ENCODE measurements at regions not wholly inside any gene's neighbourhood (a gene's known extent, or its start where the extent isn't known, plus 50 kb on each side); places are given as distances from the start of the nearest gene placed in this dataset.

DNA sequence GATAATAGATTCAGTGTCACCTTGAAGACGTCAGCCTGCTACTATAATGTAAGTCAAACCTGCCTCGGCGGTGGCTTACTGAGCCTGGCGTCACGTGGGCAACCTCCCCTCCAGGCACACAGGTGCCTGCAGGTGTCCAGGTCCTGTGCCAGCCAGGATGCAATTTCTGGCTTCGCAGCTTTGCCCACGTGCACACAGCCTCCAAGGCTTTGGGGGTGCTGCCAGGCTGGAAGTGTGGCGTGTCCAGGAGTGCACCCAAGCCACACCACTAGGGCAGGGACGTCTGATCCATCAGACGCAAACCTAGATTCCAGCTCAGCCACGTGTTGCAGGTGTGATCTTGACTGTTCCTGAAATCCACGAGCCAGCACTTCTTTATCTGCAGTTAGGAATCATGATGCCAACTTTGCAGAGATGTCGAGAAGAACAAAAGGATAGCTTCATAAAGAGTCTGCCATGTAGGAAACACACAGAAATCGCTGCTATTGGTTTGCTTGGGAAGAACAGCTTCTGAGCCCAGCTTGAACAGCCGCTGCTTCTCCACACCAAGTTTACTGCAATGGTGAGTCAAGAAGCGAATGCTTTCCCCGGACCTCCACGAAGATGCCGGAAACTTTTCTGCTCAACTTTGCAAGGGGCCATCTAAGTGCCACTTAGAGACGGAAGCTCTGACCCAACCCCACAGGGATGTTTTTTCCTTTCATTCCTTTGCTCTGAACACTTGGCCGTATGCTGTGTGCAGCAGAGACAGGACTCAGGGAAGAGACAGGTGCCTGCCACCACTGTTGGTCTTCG lies 84.2 kb upstream of the SALL3 start:
- H3K4me3 ChIP-seq (ENCODE audit: low read depth, low read length), result no peak overlapping the region
- no peak for TF ChIP-seq CTCF (IDR thresholded peaks at IDR 0.05; ENCODE audit: borderline replicate concordance, insufficient read depth, low read depth, low read length)

GRCh38 chr18:78896111-78896905 lies 83.3 kb upstream of the SALL3 start:
- TF ChIP-seq CTCF (IDR thresholded peaks at IDR 0.05; ENCODE audit: borderline replicate concordance, insufficient read depth, low read depth, low read length), result no peak
- H3K4me3 ChIP-seq (ENCODE audit: low read depth, low read length), result no peak overlapping the region

DNA sequence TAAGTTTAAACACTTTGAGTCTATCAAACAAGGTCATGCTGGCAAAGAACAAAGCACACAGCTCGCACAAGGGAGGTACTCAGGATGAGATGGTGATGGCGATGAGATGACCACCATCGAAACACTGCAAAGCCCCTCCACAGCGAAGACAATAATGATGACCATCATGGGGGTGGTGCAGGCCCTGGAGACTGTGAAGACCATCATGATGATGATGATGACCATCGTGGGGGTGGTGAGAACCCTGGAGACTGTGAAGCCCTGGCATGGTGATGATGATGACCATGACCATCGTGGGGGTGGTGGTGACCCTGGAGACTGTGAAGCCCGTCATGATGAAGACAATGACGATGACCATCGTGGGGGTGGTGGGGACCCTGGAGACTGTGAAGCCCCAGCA lies 81.6 kb upstream of the SALL3 start:
- H3K4me3 ChIP-seq (ENCODE audit: low read depth, low read length), result no peak overlapping the region
- no peak for TF ChIP-seq CTCF (IDR thresholded peaks at IDR 0.05; ENCODE audit: borderline replicate concordance, insufficient read depth, low read depth, low read length)

DNA sequence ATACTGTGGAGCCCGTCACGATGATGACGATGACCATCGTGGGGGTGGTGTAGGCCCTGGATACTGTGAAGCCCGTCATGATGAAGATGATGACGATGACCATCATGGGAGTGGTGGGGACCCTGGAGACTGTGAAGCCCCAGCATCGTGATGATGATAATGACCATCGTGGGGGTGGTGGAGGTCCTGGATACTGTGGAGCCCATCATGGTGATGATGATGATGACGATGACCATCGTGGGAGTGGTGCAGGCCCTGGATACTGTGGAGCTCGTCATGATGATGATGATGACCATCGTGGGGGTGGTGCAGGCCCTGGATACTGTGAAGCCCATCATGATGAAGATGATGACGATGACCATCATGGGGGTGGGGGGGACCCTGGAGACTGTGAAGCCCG lies 81.0 kb upstream of the SALL3 start:
- TF ChIP-seq CTCF (IDR thresholded peaks at IDR 0.05; ENCODE audit: borderline replicate concordance, insufficient read depth, low read depth, low read length), result no peak
- H3K4me3 ChIP-seq (ENCODE audit: low read depth, low read length), result no peak overlapping the region

- TF ChIP-seq CTCF (IDR thresholded peaks at IDR 0.05; ENCODE audit: borderline replicate concordance, insufficient read depth, low read depth, low read length), result no peak
- no peak overlapping the region for H3K4me3 ChIP-seq (ENCODE audit: low read depth, low read length)
Measured at GRCh38 chr18:78899241-78899640, 80.4 kb upstream of the SALL3 start.

GRCh38 chr18:78900938-78901909 lies 78.4 kb upstream of the SALL3 start:
- H3K4me3 ChIP-seq (ENCODE audit: low read depth, low read length), result no peak overlapping the region
- TF ChIP-seq CTCF (IDR thresholded peaks at IDR 0.05; ENCODE audit: borderline replicate concordance, insufficient read depth, low read depth, low read length), result no peak
